NCI-H1105 (cell line): ENCODE measurements at regions not wholly inside any gene's neighbourhood (a gene's known extent, or its start where the extent isn't known, plus 50 kb on each side); places are given as distances from the start of the nearest gene placed in this dataset.

Experiments used
- DNase-seq: peaks from one replicate; lab custom pipeline; 2025; lab: John Stamatoyannopoulos, UW

DNA sequence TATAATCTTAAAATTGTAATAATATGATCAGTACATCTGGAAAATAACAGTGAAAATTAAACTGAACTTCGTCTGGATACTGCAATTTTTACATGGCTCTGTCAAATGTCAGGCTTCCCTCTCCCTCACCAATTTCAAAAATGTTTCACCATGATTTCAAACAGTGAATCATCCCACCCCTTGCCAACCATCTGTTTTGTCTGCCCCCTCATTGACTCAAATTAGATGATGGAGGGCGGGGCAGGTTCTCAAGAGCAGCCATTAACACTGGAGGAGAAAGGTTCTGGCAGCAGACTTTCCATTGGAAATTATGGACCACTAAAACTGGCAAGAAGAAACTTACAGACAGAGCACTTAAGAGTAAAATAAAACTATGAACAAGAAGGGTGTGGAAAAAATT lies 1195.7 kb upstream of the ZEB2 start:
- no peak for DNase-seq

DNA sequence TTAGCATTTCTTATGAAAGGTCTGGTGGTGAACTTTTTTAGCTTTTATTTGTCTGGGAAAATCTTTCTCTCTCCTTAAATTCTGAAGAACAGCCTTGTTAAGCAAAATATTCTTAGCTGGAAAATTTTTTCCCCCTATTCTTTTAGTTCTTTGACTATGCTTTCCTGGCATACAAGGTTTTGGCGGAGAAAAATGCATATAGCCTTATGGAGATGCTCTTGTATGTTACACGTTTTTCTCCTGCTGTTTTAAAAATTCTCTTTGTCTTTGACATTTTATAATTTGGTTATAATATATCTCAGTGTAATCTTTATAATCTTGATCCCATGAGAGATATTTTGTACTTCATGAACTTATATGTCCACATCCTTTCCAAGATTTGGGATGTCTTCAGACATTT lies 1190.4 kb upstream of the ZEB2 start:
- no peak for DNase-seq

DNA sequence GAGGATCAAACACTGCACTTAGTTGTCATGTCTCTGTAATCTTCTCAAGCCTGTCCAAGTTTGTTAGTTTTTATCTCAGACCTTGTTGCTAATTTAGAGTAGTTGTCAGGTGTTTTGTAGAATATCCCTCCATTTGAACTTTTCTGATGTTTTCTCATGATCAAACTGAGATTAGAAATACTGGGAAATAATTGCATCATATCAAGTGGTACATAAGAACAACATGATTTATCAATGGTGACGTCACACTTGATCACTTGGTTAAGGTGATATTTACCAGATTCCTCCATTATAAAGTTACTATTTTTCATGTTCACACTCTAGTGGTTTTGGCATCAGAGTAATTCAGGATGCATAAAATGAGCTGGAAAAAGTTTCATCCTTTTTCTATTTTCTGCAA lies 1182.4 kb upstream of the ZEB2 start:
- DNase-seq, result no peak

DNA sequence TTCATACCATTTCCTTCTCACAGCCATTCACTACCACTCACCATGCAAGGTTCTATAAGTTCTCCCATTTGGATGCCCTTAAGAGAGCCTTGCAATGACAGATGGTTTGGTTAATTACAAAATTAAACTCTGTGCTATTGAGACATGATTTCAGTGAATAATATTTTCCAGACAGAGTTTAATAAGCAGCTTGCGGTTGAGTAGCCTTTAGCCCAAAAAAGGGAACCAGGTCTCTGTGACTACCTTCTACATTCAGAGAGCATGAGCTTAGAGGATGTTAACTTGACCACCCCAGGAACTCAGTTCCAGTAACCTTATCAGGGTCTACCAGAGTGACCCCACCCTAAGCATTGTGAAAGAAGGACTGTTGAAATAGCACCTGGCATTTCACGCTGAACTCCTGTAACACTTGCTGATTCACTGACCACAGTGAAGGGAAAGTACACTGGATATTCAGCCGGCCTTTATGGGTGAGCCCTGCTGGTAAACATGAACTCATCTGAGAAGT lies 1173.1 kb upstream of the ZEB2 start:
- no peak for DNase-seq

DNA sequence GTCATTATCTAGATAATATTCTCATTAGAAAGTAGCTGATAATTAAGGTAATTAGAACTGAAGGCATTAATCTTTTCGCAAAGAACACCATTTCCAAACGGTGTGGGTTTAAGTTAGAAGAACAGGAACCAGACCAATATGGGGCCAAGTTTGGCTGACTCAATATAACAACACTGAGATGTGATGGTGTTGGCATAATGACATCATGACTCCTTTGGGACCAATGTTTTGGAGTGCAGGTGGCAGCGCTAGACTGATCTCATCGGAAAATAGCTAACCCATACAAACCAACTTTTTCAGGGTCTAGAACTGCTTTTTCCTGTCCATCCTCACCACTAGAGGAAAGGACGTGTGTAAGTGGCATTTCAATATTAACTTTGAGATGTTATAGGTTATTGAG lies 1171.7 kb upstream of the ZEB2 start:
- DNase-seq, result no peak

- DNase-seq, result no peak
Measured at GRCh38 chr2:145690183-145690778, 1170.4 kb upstream of the ZEB2 start.

GRCh38 chr2:145689277-145689676 lies 1169.4 kb upstream of the ZEB2 start:
- no peak for DNase-seq

- no peak for DNase-seq
Measured at GRCh38 chr2:145688156-145688555, 1168.2 kb upstream of the ZEB2 start.

- DNase-seq, result no peak
Measured at GRCh38 chr2:145687442-145688134, 1167.7 kb upstream of the ZEB2 start.

GRCh38 chr2:145685383-145686050 lies 1165.6 kb upstream of the ZEB2 start:
- DNase-seq, result no peak

GRCh38 chr2:145682546-145683157 lies 1162.7 kb upstream of the ZEB2 start:
- DNase-seq, result no peak

- no peak for DNase-seq
Measured at GRCh38 chr2:145680276-145680675, 1160.4 kb upstream of the ZEB2 start.

DNA sequence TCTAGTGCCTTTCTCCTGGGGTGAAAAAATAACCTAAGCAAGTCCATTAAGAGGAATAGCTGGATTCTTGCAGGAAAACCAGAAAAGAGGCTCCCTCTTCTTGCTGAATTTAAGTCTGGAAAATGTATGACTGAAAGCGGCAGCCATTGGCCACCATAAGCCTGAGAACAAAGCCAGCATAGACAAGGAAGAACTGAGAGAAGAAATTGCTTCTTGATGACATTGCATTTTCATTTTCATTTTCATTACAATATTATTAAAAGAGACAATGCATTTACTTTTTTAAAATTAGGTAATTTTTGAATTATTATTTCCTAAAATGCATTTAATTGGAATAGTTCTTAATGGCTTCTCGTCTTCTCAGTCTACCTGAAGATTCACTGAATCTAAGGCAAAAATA lies 1157.5 kb upstream of the ZEB2 start:
- no peak for DNase-seq

GRCh38 chr2:145674705-145675104 lies 1154.8 kb upstream of the ZEB2 start:
- DNase-seq, result no peak

DNA sequence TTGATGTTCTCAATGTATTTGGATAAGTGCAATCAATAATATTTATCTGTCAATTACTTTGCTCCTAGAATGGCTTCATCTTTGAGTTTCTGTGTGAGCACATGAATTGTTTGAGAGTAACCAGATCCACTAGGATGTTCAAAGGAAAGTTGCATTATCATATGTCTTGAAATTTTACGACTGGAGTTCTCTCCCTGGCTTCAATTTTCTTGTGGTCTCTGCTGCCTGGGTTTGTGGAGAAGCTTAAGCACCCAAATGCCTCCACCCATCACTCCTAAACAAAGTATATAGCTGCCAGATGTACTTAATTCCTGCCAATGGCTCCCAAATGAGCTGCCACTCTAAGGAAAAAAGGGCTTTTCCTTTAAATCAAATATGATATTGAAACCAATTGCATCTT lies 1149.4 kb upstream of the ZEB2 start:
- no peak for DNase-seq

- no peak for DNase-seq
Measured at GRCh38 chr2:145666552-145666951, 1146.6 kb upstream of the ZEB2 start.

GRCh38 chr2:145657265-145657664 lies 1137.3 kb upstream of the ZEB2 start:
- DNase-seq, result no peak

- DNase-seq, result no peak
Measured at GRCh38 chr2:145655165-145655765, 1135.3 kb upstream of the ZEB2 start.

- DNase-seq, result no peak
Measured at GRCh38 chr2:145654746-145655145, 1134.8 kb upstream of the ZEB2 start.

DNA sequence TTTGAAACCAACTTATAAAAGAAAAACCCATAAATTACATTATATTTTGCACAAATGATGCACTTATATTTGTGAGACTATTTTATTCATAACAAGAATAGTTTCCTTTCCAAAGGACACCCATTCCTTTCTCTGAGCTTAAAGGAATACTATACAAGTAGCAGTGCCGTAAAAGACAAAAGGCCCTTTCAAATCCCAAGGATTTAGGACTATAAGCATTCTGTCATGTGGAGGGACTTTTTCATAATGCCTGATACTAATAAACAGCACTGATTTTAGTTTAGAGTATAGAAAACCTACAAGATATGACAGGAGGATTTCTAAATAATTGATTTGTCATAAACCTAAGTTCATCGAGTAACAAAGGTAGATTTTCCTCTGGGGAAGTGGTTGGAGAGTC lies 1134.2 kb upstream of the ZEB2 start:
- no peak for DNase-seq

DNA sequence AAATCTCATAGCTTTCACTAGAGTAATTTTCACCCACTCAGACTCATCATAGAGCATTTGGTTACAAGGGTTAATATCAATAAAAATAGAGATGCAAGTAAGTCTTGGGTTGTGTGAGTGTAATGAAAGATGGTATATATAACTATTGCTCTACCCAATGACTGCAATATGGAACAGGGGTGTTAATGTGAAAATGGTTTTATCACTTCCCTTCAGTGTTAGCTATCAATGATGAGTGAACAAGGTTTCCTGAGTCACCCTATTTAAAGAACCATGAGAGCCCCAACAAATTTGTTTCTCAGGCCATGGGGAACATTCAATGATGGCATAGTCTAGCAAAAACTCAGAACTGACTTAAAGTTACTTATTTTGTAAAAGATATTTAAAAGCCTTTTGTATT lies 1133.6 kb upstream of the ZEB2 start:
- DNase-seq, result no peak
